ENCODE measurements at regions not wholly inside any gene's neighbourhood (a gene's known extent, or its start where the extent isn't known, plus 50 kb on each side); places are given as distances from the start of the nearest gene placed in this dataset.

DNA sequence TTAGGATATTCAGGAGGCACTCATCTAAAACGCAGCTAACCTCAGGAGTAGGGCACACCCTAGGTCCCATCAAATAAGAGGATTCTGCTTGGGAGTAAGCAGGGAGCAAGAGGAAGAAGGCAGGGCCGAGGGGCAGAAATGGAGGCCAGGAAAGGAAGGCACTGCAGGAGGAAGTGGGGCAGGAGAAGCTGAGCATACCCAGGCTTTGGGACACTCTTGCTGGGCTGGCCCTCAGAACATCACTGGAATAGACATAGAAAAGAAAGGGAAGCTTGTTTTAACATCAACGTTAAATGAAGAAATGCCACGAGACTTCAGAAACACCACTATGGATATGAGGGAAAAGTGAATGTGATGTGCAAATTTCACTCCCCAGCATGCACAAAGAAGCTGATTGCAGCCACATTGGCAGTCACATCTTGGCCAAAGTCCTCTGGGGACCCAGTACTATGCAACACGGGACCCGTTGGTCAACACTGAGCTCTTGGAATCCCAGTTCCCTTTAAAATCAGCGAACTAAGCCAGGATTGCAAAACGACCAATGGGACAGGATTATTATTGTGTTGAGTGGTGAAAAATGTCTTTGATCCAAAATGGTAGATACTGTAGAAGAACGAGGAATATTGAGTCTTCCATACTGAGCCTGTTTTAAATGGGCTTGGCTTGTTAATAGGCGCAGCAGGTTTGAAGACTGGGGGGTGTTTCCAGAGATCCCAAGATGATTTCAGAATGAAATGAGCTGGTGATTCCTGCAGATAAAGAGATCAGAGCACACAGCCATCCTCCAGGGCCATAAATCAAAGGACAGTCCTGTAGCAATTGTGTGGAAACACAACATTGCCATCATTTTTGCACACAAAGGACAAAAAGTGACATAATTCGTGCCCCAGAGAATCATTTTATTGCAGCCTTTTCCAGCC lies 152.4 kb downstream of the TOMM20 start:
- DNase-seq (ENCODE audit: low read depth, low spot score), result no peak

DNA sequence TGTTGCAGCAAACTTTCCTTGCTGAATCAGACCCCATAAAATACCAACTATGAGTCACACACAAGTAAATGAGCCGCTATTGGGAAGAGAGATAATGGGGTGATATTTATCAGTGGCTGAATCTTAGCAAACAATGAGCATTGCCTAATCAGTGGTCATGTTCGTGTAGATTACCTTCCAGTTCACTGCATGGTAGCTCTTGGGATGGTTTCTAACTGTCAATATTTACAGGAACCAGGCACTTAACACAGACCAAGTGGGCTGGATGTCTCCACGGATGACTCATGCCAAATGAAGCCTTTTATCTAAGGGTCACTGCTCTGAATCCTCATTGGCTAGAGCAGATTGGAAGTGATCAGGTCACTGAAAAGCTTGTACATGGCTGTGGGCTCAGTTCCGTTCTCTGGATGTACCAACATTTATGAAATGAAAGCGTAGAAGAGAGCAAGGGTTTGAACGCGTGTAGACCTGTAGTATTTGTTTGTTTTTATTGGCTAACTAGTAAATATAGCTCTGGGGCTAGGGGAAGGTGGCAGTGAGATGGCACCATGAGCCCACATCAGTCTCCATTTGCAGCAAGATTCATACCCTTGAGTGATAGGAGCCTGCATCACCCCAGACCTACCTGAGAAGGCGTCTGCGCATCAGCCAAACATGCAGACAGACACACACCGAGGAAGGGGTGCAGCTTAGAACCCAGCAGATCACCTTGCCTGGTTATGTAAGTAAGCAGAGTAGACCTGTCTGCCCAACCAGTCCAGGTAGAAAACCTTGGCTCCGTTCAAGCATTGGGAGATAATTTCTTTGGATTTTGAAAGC lies 153.3 kb downstream of the TOMM20 start:
- DNase-seq (ENCODE audit: low read depth, low spot score), result peak; percentile 74

DNA sequence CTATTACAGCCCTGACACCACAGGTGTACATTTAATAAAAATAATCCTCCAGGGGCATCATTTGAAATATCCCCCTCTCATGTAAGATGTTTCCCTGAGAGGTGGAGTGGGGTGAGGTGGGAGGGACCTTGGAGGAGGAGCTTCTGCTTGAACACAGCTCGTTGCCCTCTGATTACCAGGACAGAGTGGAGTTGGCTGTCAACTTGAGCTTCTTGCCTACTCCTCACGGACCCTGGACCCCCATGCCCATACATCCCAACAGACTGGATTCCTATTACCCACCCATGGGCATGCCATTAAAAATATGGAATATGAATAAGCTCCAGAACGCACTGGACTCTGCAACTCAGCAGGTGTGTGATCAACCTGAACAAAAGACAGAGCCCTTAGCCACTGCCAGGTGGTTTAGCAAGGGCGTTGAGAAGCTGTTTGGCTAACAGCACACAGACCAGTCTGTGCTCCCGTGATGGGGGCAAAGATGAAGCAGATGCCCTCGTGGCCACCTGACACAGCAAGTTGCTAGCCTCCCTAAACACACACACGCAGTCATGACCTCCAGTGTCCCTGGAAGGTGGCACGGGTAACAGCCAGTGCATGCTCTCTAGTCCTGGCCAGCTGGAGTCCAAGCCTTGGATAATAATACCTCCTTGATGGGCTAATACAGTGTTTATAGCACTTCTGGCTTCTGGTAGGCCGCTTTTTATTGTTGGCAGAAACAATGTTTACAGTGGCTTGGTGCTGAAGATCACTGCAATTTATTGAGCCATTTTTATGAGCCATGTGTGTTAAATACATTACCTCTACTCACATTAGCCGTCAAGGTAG lies 155.0 kb downstream of the TOMM20 start:
- DNase-seq (ENCODE audit: low read depth, low spot score), result no peak

DNA sequence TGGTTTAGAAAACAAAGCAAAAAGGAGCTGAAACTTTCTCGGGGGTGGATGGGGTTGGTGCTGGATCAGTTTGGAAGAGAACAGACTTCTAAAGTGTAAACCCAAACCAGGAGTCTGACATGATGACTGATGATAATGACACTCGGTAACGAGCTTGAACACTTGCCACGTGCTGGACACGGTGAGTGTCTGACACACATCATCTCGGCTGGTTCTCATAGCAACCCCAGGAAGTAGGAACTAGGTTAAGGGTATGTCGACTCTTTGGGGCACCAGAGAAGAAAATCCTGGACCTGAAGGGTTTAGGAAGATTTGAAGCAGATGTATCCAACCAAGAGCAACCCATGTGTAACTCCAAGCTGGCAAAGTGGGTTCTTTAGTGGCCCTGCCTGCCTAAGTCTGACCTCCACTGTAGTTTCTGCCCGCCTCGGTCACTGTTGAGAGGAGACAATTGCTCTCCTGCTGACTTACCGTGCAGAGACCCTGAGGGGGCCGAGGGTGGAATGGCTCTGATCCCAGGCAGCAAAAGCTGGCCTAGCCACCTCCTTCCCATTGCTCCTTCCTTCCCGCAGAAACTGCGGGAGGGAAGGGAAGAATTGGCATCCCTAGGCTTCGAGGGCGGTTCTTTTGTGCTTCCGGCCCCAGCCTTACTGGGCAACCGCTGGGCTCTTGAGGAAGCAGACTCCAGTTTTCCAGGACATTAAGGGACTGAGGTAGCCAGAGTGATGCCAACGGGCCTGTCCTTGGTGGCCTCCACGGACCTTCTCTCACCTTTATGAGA lies 156.0 kb downstream of the TOMM20 start:
- DNase-seq (ENCODE audit: low read depth, low spot score), result peak; percentile 59

DNA sequence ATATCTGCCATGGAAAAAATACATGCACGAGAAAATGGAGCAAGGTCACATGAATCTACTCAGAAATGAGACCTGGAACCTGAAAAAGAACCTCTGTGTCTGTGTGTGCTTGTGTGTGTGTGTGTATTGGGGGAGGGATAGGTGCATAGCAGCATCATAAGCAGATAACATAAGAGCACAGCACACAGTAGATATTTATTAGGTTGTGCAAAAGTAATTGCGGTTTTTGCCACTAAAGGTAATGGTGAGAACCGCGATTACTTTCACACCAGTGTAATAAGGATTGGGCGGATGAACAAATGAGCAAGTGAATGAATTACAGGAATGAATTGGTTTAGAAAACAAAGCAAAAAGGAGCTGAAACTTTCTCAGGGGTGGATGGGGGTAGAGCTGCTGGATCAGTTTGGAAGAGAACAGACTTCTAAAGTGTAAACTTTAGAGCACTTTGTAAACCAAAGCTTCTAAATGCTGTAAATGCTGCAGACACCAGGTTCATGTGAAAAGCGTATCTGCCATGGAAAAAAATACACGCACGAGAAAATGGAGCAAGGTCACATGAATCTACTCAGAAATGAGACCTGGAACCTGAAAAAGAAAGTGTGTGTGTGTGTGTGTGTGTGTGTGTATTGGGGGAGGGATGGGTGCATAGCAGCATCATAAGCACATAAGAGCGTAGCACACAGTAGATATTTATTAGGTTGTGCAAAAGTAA lies 156.9 kb downstream of the TOMM20 start:
- DNase-seq (ENCODE audit: low read depth, low spot score), result no peak

DNA sequence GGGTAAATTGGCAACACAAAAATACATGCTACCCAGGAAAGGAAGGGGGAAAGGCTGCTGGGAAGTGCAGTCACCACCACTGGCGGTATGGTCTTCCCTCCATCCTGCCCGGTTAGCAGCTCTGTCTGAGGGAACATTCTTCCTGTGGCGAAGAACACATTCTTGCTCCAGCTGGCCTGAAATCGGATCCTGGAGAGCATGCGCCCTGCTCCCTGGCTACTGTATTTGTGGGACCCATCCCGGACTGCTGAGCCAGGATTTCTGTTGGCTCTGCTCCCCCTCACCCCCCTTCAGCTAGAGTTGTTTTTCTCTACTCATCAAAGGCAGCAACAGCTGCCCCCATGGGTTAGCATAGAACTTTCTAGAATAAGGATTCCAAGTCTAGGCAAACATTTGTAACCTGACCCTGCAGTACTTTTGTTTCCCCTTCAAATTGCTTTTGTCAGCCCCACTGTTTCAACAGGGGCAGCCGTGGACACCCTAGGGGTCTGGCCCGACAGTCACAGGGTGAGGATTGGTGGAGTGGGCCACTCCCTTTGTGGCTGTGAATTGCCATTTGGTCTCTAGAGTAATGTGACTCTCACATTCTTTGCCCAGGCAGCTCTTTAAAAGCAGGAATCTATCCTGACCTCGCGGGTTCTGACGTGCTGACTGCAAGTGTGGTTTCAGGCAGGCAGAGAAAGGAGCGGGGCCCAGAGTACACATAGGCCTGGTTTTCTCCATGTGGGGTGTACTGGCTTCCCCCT lies 157.7 kb downstream of the TOMM20 start:
- DNase-seq (ENCODE audit: low read depth, low spot score), result peak; percentile 85

DNA sequence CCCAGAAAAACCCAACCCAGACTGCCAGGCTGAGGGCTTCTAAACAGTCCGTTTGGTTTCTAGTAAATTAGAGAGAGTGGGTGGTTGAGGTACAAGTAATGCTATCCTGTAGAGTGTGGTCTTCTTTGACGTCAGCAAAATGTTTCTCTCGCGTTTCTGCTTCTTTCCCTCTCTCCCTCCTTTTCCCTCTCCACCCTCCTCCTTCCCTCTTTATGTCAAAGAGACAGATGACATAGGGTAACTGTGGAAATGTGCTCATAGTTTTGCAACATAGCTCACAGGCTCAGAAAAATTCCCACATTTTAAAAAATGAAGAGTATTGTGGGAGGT lies 158.3 kb downstream of the TOMM20 start:
- DNase-seq (ENCODE audit: low read depth, low spot score), result no peak

DNA sequence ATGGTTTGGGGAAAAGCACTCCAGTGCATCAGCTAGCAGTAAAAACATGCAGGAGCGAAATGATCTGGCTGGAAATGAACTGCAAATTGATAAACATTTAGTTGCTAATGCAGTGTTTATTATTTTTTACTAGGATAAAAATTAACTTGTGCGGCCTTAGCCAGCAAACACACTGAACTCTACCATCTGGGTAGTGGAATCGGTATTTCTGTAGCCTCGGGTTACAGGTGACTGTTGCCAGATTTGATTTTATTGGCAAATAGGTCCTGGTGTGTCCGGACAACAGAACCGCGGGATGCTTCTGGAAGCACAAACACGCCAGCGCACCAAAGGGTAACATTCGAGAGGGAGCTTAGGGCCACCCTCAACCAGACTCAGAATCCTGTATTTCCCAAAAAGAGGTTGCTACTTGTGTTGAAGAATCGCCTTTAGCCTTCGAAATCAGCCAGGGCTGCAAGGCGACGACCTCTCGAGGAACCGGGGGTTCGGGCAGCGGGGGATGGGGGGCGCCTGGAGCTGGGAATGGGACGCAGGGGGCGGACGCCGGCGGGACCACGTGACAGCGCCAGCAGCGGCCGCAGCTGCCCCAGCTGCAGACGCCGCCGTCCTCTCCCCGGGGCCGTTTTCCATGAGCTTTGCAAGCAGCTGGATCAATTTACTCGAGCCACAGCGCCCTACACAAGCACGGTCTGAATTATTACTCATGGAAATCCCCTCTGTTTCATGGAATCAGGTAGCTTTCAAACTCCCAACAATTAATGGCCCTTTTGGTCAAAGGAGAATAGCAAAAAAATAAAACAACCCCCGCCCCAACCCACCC lies 158.8 kb downstream of the TOMM20 start:
- DNase-seq (ENCODE audit: low read depth, low spot score), result peak; percentile 75

DNA sequence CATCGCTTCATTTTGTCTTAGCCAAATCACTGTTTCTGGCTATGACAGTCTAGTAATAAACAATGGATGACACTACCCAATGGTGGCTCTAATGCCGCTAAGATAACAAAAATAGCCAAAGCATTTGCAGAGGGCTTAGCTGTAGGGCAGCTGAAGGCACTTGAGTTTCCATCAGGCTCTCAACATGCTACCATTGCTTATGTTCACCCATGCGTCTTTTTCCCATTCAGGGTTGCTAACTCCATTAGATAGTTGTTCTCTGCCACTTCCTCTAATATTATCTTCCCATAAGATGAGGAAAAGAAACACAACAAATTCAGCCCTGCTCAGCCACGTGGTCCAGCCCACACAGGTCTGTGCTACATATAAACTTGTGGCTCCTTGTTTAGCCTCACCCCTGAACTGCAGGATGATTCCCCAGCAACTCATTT lies 159.6 kb downstream of the TOMM20 start:
- no peak for DNase-seq (ENCODE audit: low read depth, low spot score)

DNA sequence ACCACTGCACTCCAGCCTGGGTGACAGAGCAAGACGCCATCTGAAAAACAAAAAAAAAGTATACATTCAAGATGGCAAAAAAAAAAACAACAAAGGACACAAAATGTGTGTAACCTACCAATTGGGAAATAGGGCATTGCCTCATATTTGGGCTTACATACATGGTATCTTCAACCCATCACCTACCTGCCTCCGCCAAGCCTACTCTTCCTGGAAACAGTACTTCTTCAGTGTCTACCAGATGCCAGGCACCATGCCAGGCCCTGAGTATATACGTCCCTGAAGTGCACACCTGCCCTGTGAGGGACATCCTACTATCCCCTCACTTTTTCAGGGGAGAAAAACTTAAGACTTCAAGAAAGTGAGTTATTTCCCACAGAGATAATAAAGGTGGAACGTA lies 160.2 kb downstream of the TOMM20 start:
- DNase-seq (ENCODE audit: low read depth, low spot score), result no peak

DNA sequence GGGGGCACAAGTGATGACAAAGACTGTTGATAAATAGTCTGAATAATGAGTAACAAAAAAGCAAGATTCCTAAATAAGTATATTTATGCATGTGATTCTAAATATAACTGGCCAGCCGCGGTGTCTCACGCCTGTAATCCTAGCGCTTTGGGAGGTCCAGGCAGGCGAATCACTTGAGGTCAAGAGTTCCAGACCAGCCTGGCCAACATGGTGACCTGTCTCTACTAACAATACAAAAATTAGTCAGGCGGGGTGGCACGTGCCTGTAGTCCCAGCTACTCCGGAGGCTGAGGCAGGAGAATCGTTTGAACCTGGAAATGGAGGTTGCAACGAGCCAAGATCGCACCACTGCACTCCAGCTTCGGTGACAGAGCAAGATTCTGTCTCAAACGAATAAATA lies 161.5 kb downstream of the TOMM20 start:
- no peak for DNase-seq (ENCODE audit: low read depth, low spot score)

DNA sequence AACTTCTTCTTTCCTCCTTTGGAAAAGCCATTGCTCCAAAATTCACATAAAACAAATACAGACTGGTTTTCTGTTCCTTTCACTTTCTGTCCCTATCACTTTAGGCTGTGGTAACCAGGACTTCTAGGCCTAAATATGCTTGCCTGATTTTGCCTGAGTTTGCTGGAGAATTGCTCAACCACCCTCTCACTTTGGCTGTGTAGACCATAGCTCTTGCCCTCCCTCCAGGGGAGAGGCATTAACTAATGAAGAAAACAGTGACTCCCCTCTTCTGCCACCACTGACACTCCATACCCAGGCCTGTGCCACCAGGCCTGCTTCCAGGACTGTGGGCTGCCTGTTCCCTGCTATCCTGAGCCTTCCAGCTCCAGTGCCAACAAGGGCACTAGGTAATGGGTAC lies 163.5 kb downstream of the TOMM20 start:
- DNase-seq (ENCODE audit: low read depth, low spot score), result no peak

DNA sequence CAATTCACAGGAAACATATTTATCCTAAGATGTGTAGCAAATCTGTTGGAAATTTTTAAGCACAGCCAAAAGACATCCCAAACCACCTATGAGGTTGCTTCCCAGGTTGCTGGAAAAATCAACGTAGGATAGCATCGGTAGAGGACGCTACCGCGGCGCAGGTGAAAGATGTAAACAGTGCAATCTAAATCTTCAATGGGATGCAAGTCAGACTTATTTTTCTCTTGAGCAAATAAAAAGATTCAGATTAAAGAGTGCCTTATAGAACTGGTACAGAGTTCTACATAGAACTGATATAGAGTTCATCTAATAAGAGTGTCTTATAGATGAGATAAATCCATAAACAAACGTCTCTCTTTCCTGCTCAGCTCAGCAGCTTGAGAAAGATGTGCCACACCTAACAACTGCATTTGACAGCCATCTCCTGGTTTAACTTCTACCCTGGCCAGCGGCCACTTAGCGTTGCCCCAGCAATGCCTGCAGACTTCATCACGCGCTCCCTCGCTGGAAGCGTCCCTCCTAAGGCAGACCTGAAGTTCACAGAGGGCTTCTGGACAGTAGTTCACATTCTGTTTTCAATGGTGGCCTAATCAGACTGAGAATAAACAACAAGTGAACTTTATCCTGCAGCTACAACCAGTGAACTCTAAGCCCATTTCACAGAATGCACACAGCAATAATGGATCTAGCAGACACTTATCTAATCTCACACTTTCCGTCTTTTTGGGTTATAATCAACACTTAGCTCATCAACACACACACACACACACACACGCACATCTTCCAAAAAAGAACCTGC lies 164.5 kb downstream of the TOMM20 start:
- no peak for DNase-seq (ENCODE audit: low read depth, low spot score)

DNA sequence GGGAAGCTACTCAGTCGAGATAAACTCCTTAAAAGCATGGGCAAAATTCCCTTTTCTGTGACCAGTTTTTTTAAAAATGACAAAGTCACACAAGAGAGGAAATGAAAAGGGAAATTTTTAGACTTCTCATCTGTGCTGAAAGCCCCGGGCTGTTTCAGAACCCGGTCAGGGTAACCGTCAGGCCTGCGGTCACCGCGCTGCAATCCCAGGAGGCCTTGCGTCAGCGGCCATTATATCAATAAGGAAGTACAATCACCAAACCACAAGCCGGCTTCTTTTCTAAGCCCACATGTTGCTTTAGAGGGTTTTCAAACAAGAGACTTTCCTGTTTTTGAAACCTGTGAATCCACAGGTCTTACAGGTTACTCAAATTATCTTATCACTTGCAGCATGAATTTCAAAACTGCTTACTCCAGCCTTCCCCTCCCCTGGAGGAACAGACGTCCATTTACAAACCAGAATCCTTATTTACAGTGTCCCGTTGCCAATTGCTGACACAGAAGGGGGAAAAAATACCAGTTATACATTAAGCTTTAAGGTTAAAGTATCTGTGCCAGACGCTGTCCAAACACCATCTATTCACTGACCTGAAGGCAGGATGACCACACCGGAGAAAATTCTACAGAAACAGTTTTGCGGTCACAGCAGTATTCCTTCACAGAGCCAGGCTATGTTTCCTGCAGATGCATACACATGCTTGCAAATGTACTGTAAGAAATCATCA lies 165.3 kb downstream of the TOMM20 start:
- no peak for DNase-seq (ENCODE audit: low read depth, low spot score)

DNA sequence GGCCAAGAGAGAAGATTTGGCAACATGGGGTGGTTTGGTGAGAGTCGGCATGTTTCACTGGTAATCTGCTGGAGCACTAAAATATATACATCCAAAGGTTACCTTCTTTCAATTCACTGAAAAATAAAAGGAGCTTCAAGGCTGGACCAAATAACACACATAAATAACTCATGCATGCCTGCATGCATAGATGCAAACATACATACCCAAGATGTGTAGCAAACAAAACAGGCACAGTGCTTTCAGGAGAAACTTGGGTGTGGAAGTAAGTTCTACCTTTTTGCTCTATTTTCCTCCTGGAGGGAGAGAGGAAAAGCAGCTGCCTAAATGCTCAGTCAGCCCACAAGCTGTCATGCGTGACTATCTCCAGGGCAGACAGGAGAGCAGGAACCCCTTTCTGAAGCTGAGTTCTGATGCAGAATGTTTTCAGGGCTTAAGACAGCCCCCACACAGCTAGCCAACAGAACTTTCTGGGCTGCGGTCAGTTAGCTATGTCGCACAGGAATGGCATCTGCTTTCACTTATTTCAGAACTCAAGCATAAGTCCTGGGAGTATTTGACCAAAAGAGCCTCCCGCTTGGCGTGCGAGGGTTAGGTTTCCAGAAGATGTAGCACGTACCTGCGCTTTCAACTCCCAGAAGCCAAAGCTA lies 166.2 kb downstream of the TOMM20 start:
- DNase-seq (ENCODE audit: low read depth, low spot score), result no peak

DNA sequence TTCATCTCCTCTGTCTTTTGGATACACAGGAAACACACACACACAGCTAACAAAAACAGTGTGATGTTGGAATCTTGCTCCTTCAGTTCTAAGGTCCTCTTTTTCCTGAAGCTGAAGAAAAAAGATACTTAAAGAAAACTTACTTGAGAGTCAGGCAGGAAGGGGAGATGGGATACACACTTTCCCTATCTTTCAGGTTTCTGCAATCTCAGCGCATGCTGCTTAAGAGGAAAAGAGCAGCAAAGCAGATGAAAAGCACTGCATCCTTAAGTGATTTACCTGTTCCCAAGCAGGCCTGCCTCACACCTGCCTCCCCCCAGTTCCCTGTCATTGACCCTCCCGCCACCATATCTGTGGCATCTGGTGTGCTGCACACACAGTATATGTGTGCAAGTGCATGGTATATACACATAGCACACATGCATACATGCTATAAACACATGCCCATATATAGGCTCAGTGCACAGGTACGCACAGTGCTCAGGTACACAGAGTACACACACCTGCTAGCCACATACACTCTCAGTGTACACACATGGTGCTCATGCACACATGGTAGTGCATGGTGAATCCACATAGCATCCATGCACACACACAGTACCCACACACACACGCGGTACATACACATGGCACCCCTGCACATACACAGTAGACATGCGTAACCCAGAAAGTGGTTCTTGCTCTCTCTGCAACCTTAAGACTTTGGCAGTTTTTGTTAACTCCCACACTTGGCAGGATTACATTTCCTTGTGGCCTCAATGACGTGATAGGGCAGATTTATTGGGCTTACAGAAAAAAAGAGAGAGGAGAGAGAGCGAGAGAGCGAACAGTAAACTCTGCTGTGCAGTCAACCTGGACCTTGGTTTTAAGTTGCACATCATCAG lies 166.9 kb downstream of the TOMM20 start:
- no peak for DNase-seq (ENCODE audit: low read depth, low spot score)
